HCT116 (cell line): ENCODE measurements at regions not wholly inside any gene's neighbourhood (a gene's known extent, or its start where the extent isn't known, plus 50 kb on each side); places are given as distances from the start of the nearest gene placed in this dataset.

ENCODE experiments used
- ATAC-seq: fragments of 200-7000 bp; cut with Tn5 transposase; 2 replicates; pipeline ENCODE4 v1.9.1; 2020; ENCODE audit warnings: mild to moderate bottlenecking, moderate library complexity
- BruUV-seq: library from RNA; stranded (reverse); fragments of 400-500 nt; replicated peaks from 2 replicates; lab custom pipeline; 2021; lab: Mats Ljungman, UMichigan
- CTCF ChIA-PET: fragments of 300-600 bp; sonication (Branson Sonifier 250); formaldehyde crosslinking; loops from one replicate; lab custom pipeline; 2021; ENCODE audit warnings: antibody characterized with exemption; lab: Charles Lee
- POLR2A ChIA-PET: fragments of 300-600, 350-600 bp; sonication (Branson Sonifier 250); formaldehyde crosslinking; loops from one replicate; lab custom pipeline; 2021; ENCODE audit warnings: antibody characterized with exemption; lab: Charles Lee
- RAD21 ChIA-PET, 2 experiments: fragments of 300-600 bp; sonication (Branson Sonifier 250); formaldehyde crosslinking; loops; one replicate each; lab custom pipeline; 2023; ENCODE audit warnings: low total read pairs in 2 of 2; ENCODE audit not compliant: uncharacterized antibody in 2 of 2, unreplicated experiment in 2 of 2, low non-redundant PET in 1 of 2; lab: Charles Lee
- DNase-seq: peaks from one replicate; pipeline ENCODE4 v3.0.0-alpha.2; 2010; ENCODE audit warnings: low read depth, low spot score
- H2AFZ ChIP-seq: fragments of 200-600 bp; shearing (Covaris generic), sonication (generic); 2 replicates; pipeline ENCODE4 v1.6.1; 2017; ENCODE audit warnings: low read depth, mixed run types, mixed read lengths, antibody characterized with exemption, low read length; ENCODE audit not compliant: poor library complexity, severe bottlenecking
- H3K27ac ChIP-seq: 2 replicates; pipeline ENCODE4 v1.5.1; 2012; ENCODE audit warnings: low read depth, low read length
- H3K27me3 ChIP-seq: fragments of 200-600 bp; sonication (generic); 2 replicates; pipeline ENCODE4 v1.6.1; 2016; ENCODE audit warnings: mixed run types, low read length, mixed read lengths; ENCODE audit not compliant: insufficient read depth
- H3K36me3 ChIP-seq, 2 experiments: fragments of 200-500 bp in 1 of 2; fragments of 200-600 bp in 1 of 2; sonication (Bioruptor generic) in 1 of 2; sonication (generic) in 1 of 2; 2 replicates each; pipeline versions ENCODE4 v1.5.1 to v1.6.1; 2014 to 2016; ENCODE audit warnings: low read length in 2 of 2, inconsistent platforms in 1 of 2, mixed read lengths in 1 of 2, mixed run types in 1 of 2; ENCODE audit not compliant: insufficient read depth in 2 of 2, control insufficient read depth in 1 of 2
- H3K4me1 ChIP-seq, 2 experiments: fragments of 200-600 bp in 1 of 2; sonication (generic) in 1 of 2; 2 replicates each; pipeline versions ENCODE4 v1.5.1 to v1.6.1; 2012 to 2017; ENCODE audit warnings: low read length in 2 of 2, inconsistent platforms in 1 of 2, mild to moderate bottlenecking in 1 of 2, mixed read lengths in 1 of 2, mixed run types in 1 of 2, moderate library complexity in 1 of 2; ENCODE audit not compliant: insufficient read depth in 2 of 2, control insufficient read depth in 1 of 2
- H3K4me2 ChIP-seq: fragments of 200-600 bp; sonication (generic); 2 replicates; pipeline ENCODE4 v1.6.1; 2017; ENCODE audit warnings: mixed run types, low read length, mixed read lengths
- H3K4me3 ChIP-seq, 2 experiments: fragments of 200-600 bp in 1 of 2; sonication (generic) in 1 of 2; replicated peaks in 1 of 2; 2 replicates each; pipeline ENCODE4 v1.5.1; 2011 to 2016; ENCODE audit warnings: low read length in 2 of 2, control low read depth in 1 of 2, low read depth in 1 of 2, mild to moderate bottlenecking in 1 of 2, mixed read lengths in 1 of 2, mixed run types in 1 of 2
- H3K79me2 ChIP-seq: fragments of 200-600 bp; sonication (generic); 2 replicates; pipeline ENCODE4 v1.6.1; 2017; ENCODE audit warnings: mild to moderate bottlenecking, mixed run types, low read length, moderate library complexity, mixed read lengths; ENCODE audit not compliant: insufficient read depth
- H3K9ac ChIP-seq: fragments of 200-600 bp; sonication (generic); 2 replicates; pipeline ENCODE4 v1.6.1; 2016; ENCODE audit warnings: low read length, mixed read lengths
- H3K9me2 ChIP-seq: fragments of 200-600 bp; sonication (generic), shearing (Covaris generic); 2 replicates; pipeline ENCODE4 v1.6.1; 2017; ENCODE audit warnings: mixed run types, mild to moderate bottlenecking, moderate library complexity; ENCODE audit not compliant: insufficient read depth
- H3K9me3 ChIP-seq, 2 experiments: fragments of 200-500 bp in 1 of 2; fragments of 200-600 bp in 1 of 2; sonication (Bioruptor generic) in 1 of 2; sonication (generic) in 1 of 2; 2 replicates each; pipeline ENCODE4 v1.6.1; 2014 to 2017; ENCODE audit warnings: low read length in 2 of 2, mixed read lengths in 2 of 2, inconsistent platforms in 1 of 2, low read depth in 1 of 2, mild to moderate bottlenecking in 1 of 2, mixed run types in 1 of 2, moderate library complexity in 1 of 2; ENCODE audit not compliant: control insufficient read depth in 1 of 2, insufficient read depth in 1 of 2
- H4K20me1 ChIP-seq: fragments of 200-600 bp; sonication (generic), shearing (Covaris generic); 2 replicates; pipeline ENCODE4 v1.6.1; 2017; ENCODE audit warnings: mixed run types, mild to moderate bottlenecking, moderate library complexity; ENCODE audit not compliant: insufficient read depth
- CTCF ChIP-seq, 3 experiments: fragments of 200-600 bp in 1 of 3; sonication (generic) in 1 of 3; IDR thresholded peaks in 2 of 3; conservative IDR thresholded peaks in 1 of 3; 2 replicates each; pipeline ENCODE4 v1.5.1; 2012 to 2017; ENCODE audit warnings: low read depth in 2 of 3, low read length in 2 of 3, antibody characterized with exemption in 1 of 3, borderline replicate concordance in 1 of 3, control low read depth in 1 of 3, mild to moderate bottlenecking in 1 of 3, mixed read lengths in 1 of 3, mixed run types in 1 of 3, moderate library complexity in 1 of 3; ENCODE audit not compliant: insufficient read depth in 1 of 3
- EZH2 ChIP-seq: fragments of 200-600 bp; sonication (generic); IDR thresholded peaks from 2 replicates; pipeline ENCODE4 v1.6.1; 2017; ENCODE audit warnings: antibody characterized with exemption, mixed run types
- EZH2phosphoT487 ChIP-seq: fragments of 200-600 bp; IDR thresholded peaks from 2 replicates; pipeline ENCODE4 v1.6.1; 2018; ENCODE audit warnings: antibody characterized with exemption, borderline replicate concordance
- POLR2A ChIP-seq: IDR thresholded peaks from 2 replicates; pipeline ENCODE4 v1.7.0; 2011; ENCODE audit warnings: borderline replicate concordance; ENCODE audit not compliant: insufficient read depth, insufficient read length; ENCODE audit errors: extremely low read depth
- POLR2AphosphoS5 ChIP-seq: IDR thresholded peaks from 2 replicates; pipeline ENCODE4 v1.6.1; 2011; ENCODE audit warnings: mild to moderate bottlenecking, low read depth, low read length, moderate library complexity
- TCF7L2 ChIP-seq: IDR thresholded peaks from 2 replicates; pipeline ENCODE4 v1.7.0; 2011; ENCODE audit warnings: borderline replicate concordance, inconsistent platforms; ENCODE audit not compliant: insufficient read depth, insufficient read length; ENCODE audit errors: extremely low read depth
- YY1 ChIP-seq: IDR thresholded peaks from 2 replicates; pipeline ENCODE4 v1.6.1; 2011; ENCODE audit warnings: low read length, low read depth, moderate library complexity, mild to moderate bottlenecking; ENCODE audit not compliant: insufficient replicate concordance; ENCODE audit errors: extremely low read depth
- ZFX ChIP-seq: fragments of 450-650 bp; IDR thresholded peaks from 2 replicates; pipeline ENCODE4 v1.6.1; 2017
- ZNF274 ChIP-seq: fragments of 200-500 bp; sonication (Bioruptor generic); IDR thresholded peaks from 2 replicates; pipeline ENCODE4 v1.6.1; 2014; ENCODE audit warnings: mild to moderate bottlenecking, low read depth, low read length, inconsistent platforms
- intact Hi-C: fragments of 100-400 bp; cut with micrococcal nuclease; formaldehyde crosslinking; loops from 2 replicates; pipeline ENCODE4 v1.10.0; 2022
- TF ChIP-seq, protein P1 (sequence below): IDR thresholded peaks from 2 replicates; pipeline ENCODE4 v1.6.1; 2012
- TF ChIP-seq, protein P2 (sequence below): IDR thresholded peaks from 2 replicates; pipeline ENCODE4 v1.6.1; 2011; ENCODE audit warnings: mild to moderate bottlenecking, low read length, moderate library complexity; ENCODE audit not compliant: insufficient replicate concordance; ENCODE audit errors: extremely low read depth

- ChIA-PET POLR2A (no interaction called here), RAD21 (no interaction called here)
- no peaks in the 10 kb centered on the region for H3K36me3 ChIP-seq
- DNase-seq, result no peak
- no peak overlapping the region for H3K9ac ChIP-seq
- H3K27ac ChIP-seq, result no peak overlapping the region
- TF ChIP-seq POLR2A, result no peak
- no peak for TF ChIP-seq CTCF (IDR thresholded peaks at IDR 0.05 in 2 of 3, conservative IDR thresholded peaks at IDR 0.05 in 1 of 3; ENCODE audit: borderline replicate concordance in 1 of 3, insufficient read depth in 1 of 3, low read depth in 2 of 3, low read length in 2 of 3)
- TF ChIP-seq POLR2AphosphoS5, result no peak
- no peak for TF ChIP-seq EZH2phosphoT487
- no peak for TF ChIP-seq TCF7L2
- no peak for TF ChIP-seq YY1
- no peak for TF ChIP-seq ZNF274
- TF ChIP-seq, protein P1, sequence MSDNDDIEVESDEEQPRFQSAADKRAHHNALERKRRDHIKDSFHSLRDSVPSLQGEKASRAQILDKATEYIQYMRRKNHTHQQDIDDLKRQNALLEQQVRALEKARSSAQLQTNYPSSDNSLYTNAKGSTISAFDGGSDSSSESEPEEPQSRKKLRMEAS, result no peak
- no peak for TF ChIP-seq ZFX
- TF ChIP-seq EZH2, result no peak
- TF ChIP-seq, protein P2, sequence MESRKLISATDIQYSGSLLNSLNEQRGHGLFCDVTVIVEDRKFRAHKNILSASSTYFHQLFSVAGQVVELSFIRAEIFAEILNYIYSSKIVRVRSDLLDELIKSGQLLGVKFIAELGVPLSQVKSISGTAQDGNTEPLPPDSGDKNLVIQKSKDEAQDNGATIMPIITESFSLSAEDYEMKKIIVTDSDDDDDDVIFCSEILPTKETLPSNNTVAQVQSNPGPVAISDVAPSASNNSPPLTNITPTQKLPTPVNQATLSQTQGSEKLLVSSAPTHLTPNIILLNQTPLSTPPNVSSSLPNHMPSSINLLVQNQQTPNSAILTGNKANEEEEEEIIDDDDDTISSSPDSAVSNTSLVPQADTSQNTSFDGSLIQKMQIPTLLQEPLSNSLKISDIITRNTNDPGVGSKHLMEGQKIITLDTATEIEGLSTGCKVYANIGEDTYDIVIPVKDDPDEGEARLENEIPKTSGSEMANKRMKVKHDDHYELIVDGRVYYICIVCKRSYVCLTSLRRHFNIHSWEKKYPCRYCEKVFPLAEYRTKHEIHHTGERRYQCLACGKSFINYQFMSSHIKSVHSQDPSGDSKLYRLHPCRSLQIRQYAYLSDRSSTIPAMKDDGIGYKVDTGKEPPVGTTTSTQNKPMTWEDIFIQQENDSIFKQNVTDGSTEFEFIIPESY, result no peak
- TF ChIP-seq, all 23 proteins: peak for 0
- Histone ChIP-seq H3K9me2 (no peaks in the 10 kb centered on the region), H4K20me1 (no peaks in the 10 kb centered on the region), H3K4me1 (no peaks in the 10 kb centered on the region), H3K4me2 (no peak overlapping the region), H3K9me3 (peaks cover 0 to 18% of the 10 kb centered on the region in 2 experiments; a peak in 2 of 4 replicates), H3K27me3 (no peaks in the 10 kb centered on the region), H3K79me2 (no peaks in the 10 kb centered on the region), H2AFZ (no peak overlapping the region), H3K4me3 (no peak overlapping the region)
- CTCF ChIA-PET, result no interaction called here
- no TSS peak for BruUV-seq
- ATAC-seq, result no peak
- intact Hi-C loops, result no loop called here
Measured at GRCh38 chr18:77635451-77635850, 385.8 kb downstream of the GALR1 start.
